GM19463 (cell line): ENCODE measurements at regions not wholly inside any gene's neighbourhood (a gene's known extent, or its start where the extent isn't known, plus 50 kb on each side); places are given as distances from the start of the nearest gene placed in this dataset.

Experiments
- ATAC-seq: cut with Tn5 transposase; IDR thresholded peaks from one replicate; pipeline ENCODE4 v1.9.1; 2021; ENCODE audit warnings: mild to moderate bottlenecking, moderate library complexity; ENCODE audit not compliant: unreplicated experiment

DNA sequence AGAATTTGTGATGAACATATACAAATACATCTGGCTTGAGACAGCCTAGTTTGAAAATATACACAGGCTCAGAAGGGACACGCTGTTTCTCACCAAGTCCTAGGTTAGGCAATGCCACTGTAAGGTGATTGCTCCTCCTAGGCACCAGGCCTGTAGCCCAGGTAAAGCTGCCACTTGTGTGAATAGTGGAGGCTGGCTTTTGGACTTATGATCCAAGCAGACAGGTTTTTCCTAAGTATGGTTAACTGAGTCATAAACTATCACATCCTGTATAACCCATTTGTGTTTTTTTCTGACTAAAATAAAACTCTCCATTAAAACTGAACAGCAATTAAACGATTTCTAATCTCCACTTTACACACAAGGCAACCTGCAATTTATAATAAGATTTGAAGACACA lies 81.0 kb downstream of the SEMA4F start:
- ATAC-seq, result no peak

DNA sequence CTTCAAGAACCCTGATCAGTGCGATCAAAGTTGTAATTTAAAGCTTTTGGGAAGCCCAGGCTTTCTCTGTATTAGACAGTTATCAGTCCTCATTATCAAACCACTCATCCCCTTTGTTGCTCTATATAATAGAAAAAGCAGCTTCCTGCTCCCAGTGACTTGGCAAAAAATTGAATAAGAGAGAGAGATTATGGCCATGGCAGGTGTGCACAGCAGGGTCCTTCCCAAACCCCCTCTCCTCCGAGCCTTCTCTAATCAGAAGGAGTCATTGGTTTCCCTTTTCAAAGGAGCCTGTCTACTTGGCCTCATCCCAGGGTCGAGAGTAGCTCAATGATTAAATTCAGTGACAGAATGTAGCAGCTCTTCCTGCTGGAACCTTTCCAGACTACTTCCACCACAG lies 81.5 kb downstream of the SEMA4F start:
- ATAC-seq, result no peak

DNA sequence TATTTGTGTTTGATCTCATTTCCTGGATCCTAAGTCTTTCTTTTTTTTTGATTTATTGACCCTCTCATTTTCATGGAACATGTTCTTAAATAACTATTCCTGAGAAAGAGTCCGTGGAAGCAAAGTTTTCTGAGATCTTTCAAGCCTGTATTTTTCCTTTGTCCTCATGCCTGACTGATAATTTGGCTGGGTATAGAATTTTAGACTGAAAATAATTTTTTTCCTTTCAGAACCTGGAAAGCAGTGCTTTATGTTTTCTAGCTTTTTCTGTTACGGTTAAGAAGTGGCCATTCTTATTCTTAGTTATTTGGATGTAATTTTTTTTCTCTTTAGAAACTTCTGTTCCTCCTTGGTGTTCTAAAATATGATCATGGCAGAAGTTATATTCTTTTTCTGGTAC lies 82.5 kb downstream of the SEMA4F start:
- ATAC-seq, result no peak

- no peak for ATAC-seq
Observed at GRCh38 chr2:74738586-74738985, 84.5 kb downstream of the SEMA4F start.

DNA sequence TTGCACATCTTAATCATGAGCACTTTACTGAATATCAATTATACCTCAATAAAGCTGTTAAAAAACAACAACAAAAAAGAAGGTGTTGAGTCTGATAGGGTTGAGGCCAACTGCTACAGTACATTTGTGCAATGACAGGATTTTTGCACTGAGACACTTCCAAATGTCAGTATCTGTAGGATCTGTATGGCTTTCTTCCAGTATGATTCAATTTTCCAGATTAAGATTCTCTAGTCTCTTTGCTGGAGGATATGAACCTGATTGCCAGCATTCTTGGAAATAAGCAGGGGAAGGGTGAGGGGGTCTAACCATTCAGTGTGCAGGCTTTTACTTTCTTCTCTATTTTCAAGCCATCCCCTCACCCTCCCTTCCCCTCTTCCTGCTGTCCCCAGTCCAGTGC lies 85.1 kb downstream of the SEMA4F start:
- ATAC-seq, result no peak

GRCh38 chr2:74739733-74740241 lies 85.7 kb downstream of the SEMA4F start:
- no peak for ATAC-seq

DNA sequence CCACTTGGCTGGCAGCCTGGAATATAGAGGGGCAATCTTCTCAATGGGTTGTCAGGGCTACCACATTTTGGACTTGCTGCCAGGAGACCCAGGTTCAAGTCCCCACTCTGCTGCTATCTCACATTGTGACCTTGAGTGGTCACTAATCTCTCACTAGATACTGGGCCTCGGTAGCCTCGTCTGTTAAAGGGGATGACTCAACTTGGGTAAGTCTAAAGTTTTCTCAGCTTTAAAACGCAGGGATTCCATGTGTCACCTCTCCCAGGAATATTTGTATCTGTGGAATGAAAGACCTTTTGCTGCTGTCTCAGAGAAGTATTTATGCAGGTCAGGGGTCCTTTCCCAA lies 86.3 kb downstream of the SEMA4F start:
- ATAC-seq, result no peak

DNA sequence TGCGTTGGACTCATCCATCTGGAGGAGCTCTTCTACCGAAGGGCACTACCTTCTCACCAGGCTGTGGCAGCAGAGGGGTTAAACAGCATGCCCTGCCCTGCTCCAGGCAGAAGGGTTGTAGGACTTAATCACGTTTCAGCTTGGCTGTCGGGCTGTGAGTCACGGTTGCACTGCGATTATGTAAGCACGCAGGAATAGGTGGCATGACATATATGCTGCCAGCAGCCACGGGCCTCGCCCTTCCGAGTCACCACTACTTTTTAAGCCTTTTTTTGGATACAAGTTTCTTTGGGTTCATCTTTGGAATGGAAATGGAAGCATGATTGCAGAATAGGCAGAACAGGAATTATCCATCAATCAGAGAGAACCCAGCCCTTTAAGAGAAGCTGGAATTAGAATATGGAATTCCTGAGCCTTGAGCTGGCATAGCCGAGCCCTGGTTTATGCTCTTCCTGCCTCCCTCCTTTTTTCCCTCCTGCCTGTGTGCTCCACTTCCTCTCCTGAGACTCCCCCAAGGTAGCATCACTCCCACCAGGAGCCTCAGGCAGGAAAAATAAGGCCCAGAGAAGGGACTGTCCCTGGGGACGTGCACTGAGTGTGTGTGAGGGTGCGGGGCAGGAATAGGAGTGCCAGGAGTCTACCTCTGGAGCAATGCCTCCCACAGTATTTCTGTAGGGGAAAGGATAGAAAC lies 86.8 kb downstream of the SEMA4F start:
- no peak for ATAC-seq

GRCh38 chr2:74741629-74742028 lies 87.6 kb downstream of the SEMA4F start:
- ATAC-seq, result no peak

DNA sequence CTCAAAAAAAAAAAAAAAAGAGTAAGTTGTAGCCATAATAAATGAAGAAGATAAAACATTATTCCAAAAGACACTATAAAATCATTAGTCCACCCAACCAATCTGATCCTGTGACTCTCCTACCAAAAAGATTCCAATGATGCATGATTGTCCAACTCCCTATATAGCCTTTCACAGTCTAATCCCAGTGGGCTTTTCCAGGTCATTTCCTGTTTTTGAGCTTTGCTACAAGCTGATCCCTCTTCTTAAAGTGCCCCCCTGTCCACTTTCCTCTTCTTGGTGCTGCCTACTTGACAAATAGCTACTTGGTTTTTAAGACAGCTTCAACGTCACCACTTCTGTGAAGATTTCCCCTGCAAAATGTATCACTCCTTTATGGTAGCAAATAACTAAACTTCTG lies 88.4 kb downstream of the SEMA4F start:
- no peak for ATAC-seq

DNA sequence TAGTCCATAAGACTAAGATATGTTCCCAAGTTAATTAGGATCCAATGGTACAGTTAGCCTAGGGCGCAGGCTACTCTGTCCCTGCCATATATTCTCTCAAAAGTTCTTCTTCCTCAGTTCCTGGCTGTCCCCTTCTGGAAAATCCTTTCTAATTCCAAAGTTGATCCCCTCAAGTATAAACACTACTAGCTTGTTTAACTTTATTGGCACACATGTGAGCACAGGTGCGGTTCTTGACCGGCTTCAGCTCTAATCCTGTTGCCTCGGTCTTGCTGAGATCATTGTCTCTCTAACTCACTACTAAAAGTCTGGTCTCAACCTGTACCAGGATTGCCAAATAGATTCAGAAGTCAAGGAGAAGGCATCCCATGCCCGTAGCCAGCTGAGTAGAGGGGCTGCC lies 89.0 kb downstream of the SEMA4F start:
- ATAC-seq, result no peak

GRCh38 chr2:74743778-74744177 lies 89.7 kb downstream of the SEMA4F start:
- ATAC-seq, result no peak

DNA sequence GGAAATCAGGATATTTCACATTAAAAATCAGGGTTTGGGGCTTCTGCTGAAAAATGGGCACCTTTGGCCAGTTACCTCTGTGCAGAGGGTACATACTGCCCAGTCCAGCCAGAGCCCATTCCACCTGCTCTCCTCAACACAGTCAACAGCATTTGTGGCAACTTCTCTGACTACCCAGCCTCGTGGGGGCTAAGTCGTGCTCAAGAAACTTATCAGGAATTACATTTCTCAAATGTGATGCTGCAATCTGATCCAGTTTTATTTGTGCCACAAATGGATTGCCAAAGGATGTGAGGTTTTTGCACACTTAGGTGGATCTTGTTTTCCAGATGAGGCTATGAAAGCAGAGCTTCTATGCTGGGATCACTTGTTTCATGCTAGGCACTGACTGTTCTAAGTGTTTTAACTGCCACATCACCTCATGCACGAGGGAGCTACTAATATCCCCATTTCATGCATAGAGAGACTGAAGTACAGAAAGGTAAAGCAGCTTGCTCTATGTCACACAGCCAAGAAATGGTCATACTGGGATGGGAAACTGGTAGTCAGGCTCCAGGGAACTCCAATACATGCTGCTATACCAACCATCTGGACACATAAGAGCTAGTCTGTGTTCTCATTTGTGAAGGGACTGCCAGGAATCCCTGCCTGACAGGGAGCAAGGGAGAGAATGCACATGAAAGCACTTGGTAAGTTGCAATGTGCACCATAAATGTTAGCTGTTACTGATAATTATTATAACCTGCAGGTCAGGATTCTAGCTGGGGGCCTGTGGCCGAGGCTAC lies 89.0 kb upstream of the HK2 start:
- no peak for ATAC-seq

DNA sequence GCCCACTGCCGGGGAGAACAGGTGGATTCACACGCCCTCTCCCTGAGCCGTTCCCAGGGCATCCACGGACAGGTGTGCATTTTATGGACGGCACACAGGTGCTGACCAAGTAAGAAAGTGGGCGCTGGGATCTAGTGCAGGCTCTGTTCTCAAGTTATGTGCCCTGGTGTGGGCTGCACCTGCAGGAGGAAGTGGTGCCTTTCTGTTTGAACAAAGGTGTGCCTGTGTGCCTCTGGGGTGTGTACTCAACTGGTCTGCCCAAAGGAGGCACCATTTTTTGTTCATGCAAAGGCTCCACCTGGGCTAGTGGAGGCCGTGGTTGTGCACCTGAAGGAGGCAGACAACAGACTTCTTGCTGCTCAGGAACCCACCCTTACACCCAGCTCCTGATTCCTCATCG lies 88.2 kb upstream of the HK2 start:
- no peak for ATAC-seq

GRCh38 chr2:74746480-74746879 lies 87.4 kb upstream of the HK2 start:
- no peak for ATAC-seq

DNA sequence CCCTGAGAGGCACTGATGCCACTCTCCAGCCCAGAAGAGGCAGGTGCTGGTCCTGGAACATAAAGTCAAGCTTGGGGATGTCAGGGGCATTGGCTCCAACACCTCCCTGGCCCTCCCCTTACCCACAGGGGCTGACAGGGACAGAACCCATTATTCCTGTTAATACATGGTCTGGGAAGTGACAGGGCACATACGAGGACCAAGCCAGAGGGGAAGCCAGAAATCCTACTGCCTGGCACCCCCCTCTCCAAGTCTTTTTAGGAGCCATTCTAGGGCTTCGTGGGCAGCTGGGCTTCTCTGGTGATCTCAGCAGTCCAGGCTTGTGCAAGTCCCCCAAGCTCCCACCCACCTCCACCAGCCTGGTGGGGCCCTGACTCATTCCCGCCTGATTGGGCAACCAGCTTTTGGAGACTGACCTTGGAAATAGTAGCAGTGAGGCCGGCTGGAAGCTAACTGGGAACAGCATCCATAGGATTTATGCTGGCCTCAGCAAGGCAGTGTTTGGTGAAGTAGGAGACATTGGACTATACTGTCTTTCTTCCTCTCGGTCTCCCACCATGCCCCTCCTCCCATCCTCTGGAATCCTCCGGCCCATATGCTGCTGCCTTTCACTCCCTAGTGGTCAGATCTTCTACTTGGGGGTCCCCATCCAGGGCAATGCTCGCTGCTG lies 86.4 kb upstream of the HK2 start:
- no peak for ATAC-seq

GRCh38 chr2:74748665-74749064 lies 85.3 kb upstream of the HK2 start:
- no peak for ATAC-seq

- no peak for ATAC-seq
Observed at GRCh38 chr2:74749432-74749831, 84.5 kb upstream of the HK2 start.

DNA sequence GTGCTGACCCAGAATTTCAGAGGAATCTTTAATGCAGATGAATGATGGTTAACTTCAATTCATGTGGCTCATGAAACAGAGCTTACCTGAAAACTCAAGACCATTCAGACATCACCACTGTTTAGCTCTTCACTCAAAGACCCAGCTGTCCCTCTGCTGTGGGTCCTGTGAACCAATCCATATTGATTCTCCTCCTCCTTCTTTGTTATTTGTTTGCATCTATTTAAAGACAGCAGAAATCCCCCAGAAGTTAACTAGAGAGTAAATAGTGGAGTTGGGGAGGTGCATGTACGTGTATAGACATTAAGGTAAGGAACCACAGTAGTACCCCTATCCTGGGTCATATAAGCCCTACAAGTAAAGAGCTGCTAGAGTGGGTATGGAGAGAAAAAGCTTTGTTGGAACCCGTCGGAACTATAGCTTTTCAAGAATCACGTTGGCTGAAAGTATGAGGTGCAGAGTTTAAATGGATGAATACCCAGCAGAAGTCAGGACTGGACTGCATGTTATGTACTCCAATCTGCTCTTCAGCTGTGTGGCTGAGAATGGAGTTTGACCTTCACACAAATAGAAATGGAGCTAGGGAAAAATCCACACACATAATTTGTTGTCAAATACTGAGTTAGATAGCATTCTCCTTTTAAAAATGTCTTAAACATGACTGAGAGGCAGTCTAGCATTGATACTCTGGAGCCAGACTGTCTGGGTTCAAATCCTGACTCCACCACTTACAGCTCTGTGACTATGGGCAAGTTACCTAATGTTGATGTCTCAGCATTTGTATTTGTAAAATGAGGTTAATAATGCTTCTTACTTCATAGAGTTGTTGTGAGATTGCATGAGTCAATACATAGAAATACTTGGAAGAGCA lies 81.7 kb upstream of the HK2 start:
- ATAC-seq, result no peak

DNA sequence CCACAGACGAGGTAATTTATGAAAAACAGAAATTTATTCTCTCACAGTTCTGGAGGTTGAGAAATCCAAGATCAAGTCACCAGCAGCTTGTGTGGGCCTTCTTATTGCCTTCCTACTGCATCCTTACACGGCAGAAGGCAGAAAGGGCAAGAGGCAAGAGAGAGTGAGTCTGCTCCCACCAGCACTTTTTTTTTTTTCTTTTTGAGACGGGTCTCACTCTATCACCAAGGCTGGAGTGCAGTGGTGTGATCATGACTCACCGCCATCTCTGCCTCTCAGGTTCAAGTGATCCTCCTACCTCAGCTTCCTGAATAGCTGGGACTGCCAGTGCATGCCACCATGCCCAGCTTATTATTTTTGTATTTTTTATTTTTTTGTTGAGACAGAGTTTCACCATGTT lies 78.5 kb upstream of the HK2 start:
- no peak for ATAC-seq

GRCh38 chr2:74756356-74756890 lies 77.5 kb upstream of the HK2 start:
- no peak for ATAC-seq
